MM.1S (cell line): ENCODE measurements at regions not wholly inside any gene's neighbourhood (a gene's known extent, or its start where the extent isn't known, plus 50 kb on each side); places are given as distances from the start of the nearest gene placed in this dataset.

Source experiments
- EZH2 ChIP-seq: fragments of 300-600 bp; sonication (generic); optimal IDR thresholded peaks from 2 replicates; pipeline ENCODE3; 2017; ENCODE audit warnings: low read depth, mild to moderate bottlenecking, antibody characterized with exemption, low read length, mixed read lengths
- EZH2phosphoT487 ChIP-seq: fragments of 300-600 bp; sonication (generic); IDR thresholded peaks from 2 replicates; pipeline ENCODE4 v1.6.1; 2018; ENCODE audit warnings: antibody characterized with exemption, low read length
- TF ChIP-seq, protein P1 (sequence below): fragments of 300-600 bp; sonication (generic); IDR thresholded peaks from 2 replicates; pipeline ENCODE4 v1.5.1; 2016; ENCODE audit warnings: antibody characterized with exemption, low read length, mixed read lengths

DNA sequence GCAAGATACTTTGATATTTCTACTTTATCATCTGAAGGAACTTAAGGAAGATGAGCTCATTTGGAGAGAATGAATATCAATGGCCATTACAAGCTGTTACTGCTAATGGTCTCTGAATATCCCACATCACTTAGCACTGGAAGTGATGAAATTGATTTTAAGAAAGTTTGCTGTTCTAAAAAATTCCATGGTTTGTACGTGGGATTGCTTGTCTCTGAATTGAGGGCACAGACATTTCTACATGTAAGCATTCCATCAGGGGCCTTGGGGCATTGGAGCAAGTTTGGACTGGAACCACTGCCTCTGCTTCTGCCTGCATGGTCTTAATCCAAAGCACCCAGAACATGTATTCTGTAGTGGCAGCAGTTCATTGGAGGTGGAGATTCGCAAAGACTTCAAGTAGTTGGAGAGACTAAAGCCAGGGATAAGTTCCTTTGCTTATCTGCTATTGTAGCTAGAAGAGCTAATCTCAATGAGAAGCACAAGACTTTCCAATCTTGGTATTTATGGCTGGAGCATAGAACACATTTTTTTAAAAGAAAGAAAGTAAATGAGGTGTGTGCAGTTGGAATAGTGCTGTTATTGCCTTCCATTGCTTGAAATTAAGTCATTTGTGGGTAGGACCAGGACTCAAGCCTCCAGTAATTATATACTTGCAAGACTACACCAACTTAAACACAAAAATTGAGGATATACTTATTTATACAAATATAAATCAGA, 424.2 kb downstream of the SPATA31D1 start:
- TF ChIP-seq, protein P1, sequence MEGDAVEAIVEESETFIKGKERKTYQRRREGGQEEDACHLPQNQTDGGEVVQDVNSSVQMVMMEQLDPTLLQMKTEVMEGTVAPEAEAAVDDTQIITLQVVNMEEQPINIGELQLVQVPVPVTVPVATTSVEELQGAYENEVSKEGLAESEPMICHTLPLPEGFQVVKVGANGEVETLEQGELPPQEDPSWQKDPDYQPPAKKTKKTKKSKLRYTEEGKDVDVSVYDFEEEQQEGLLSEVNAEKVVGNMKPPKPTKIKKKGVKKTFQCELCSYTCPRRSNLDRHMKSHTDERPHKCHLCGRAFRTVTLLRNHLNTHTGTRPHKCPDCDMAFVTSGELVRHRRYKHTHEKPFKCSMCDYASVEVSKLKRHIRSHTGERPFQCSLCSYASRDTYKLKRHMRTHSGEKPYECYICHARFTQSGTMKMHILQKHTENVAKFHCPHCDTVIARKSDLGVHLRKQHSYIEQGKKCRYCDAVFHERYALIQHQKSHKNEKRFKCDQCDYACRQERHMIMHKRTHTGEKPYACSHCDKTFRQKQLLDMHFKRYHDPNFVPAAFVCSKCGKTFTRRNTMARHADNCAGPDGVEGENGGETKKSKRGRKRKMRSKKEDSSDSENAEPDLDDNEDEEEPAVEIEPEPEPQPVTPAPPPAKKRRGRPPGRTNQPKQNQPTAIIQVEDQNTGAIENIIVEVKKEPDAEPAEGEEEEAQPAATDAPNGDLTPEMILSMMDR: no peak
- TF ChIP-seq EZH2phosphoT487 (no peak), EZH2 (no peak)
